A549 (cell line): ENCODE measurements at regions not wholly inside any gene's neighbourhood (a gene's known extent, or its start where the extent isn't known, plus 50 kb on each side); places are given as distances from the start of the nearest gene placed in this dataset.

Experiments
- ATAC-seq, 2 experiments: fragments of 200-7000 bp in 1 of 2; fragments of >200 bp in 1 of 2; cut with Nextera tagmentation in 1 of 2; cut with Tn5 transposase in 1 of 2; 3 replicates each; pipeline versions ENCODE4 v1.8.0 to v1.9.1; 2018 to 2020; ENCODE audit warnings: mild to moderate bottlenecking in 1 of 2, moderate library complexity in 1 of 2
- CTCF ChIA-PET: fragments of 300-600 bp; sonication (Branson Sonifier 250); formaldehyde crosslinking; extraction: SDS; loops from one replicate; lab custom pipeline; 2021; ENCODE audit warnings: antibody characterized with exemption, inconsistent platforms; lab: Yijun Ruan, JAX
- POLR2A ChIA-PET: fragments of 350-600 bp; formaldehyde crosslinking; extraction: SDS; loops from one replicate; lab custom pipeline; 2021; ENCODE audit warnings: antibody characterized with exemption, inconsistent platforms; lab: Yijun Ruan, JAX
- DNase-seq, 2 experiments: peaks; one replicate each; pipeline versions ENCODE4 v3.0.0 to v3.0.0-alpha.2; 2011 to 2016; ENCODE audit warnings: low read depth in 1 of 2, low spot score in 1 of 2
- FAIRE-seq: peaks from 2 replicates; lab custom pipeline; 2011; peaks lifted over from hg19 to GRCh38; lab: Jason Lieb, UNC
- H3K27ac ChIP-seq, 2 experiments: fragments of >200 bp; sonication (Bioruptor Twin); formaldehyde crosslinking; 3 replicates each; pipeline ENCODE4 v1.5.1; 2016 to 2017
- H3K4me1 ChIP-seq: fragments of >200 bp; sonication (Bioruptor Twin); formaldehyde crosslinking; 3 replicates; pipeline ENCODE4 v1.6.1; 2016
- H3K4me2 ChIP-seq: fragments of >200 bp; sonication (Bioruptor Twin); formaldehyde crosslinking; 3 replicates; pipeline ENCODE4 v1.6.1; 2016
- H3K4me3 ChIP-seq: fragments of >200 bp; sonication (Bioruptor Twin); formaldehyde crosslinking; 3 replicates; pipeline ENCODE4 v1.5.1; 2016
- H3K9me3 ChIP-seq: fragments of >200 bp; sonication (Bioruptor Twin); formaldehyde crosslinking; 3 replicates; pipeline ENCODE4 v1.6.1; 2016
- BCL3 ChIP-seq: fragments of >200 bp; sonication (Bioruptor Twin); formaldehyde crosslinking; IDR thresholded peaks from 3 replicates; pipeline ENCODE4 v1.6.1; 2016
- BHLHE40 ChIP-seq: IDR thresholded peaks from 2 replicates; pipeline ENCODE4 v1.6.1; 2012; ENCODE audit warnings: low read depth, low read length, inconsistent platforms
- CBX2 ChIP-seq: fragments of 200-600 bp; sonication (generic); IDR thresholded peaks from 2 replicates; pipeline ENCODE4 v1.6.1; 2016; ENCODE audit warnings: low read depth, mild to moderate bottlenecking, borderline replicate concordance
- EHMT2 ChIP-seq: fragments of 200-600 bp; sonication (generic); IDR thresholded peaks from 2 replicates; pipeline ENCODE4 v1.6.1; 2016; ENCODE audit warnings: antibody characterized with exemption, low read depth, mild to moderate bottlenecking, moderate library complexity
- EP300 ChIP-seq, 2 experiments: fragments of >200 bp; sonication (Bioruptor Twin); formaldehyde crosslinking; IDR thresholded peaks; 2 replicates in 1 of 2; 3 replicates in 1 of 2; pipeline ENCODE4 v1.6.1; 2016 to 2017
- FOSB ChIP-seq: fragments of 250-450 bp; sonication (Bioruptor Pico); IDR thresholded peaks from 2 replicates; pipeline ENCODE4 v1.5.0; 2020; ENCODE audit warnings: mild to moderate bottlenecking, moderate library complexity
- FOSL2 ChIP-seq, 2 experiments: fragments of 450-650 bp in 1 of 2; fragments of >200 bp in 1 of 2; sonication (Bioruptor Twin) in 1 of 2; formaldehyde crosslinking; IDR thresholded peaks; 2 replicates each; pipeline versions ENCODE4 v1.5.0 to v1.6.1; 2016 to 2020; ENCODE audit warnings: mild to moderate bottlenecking in 1 of 2, moderate library complexity in 1 of 2
- FOXS1 ChIP-seq: fragments of 250-450 bp; sonication (Bioruptor Pico); IDR thresholded peaks from 2 replicates; pipeline ENCODE4 v1.5.0; 2020; ENCODE audit warnings: mild to moderate bottlenecking, moderate library complexity
- HES2 ChIP-seq: fragments of >200 bp; sonication (Bioruptor Twin); formaldehyde crosslinking; IDR thresholded peaks from 2 replicates; pipeline ENCODE4 v1.6.1; 2016
- HOXB13 ChIP-seq: fragments of 250-450 bp; sonication (Bioruptor Pico); IDR thresholded peaks from 2 replicates; pipeline ENCODE4 v1.5.0; 2020; ENCODE audit warnings: low read depth, mild to moderate bottlenecking, moderate library complexity
- PBX3 ChIP-seq: IDR thresholded peaks from 2 replicates; pipeline ENCODE4 v1.6.1; 2012
- PHF8 ChIP-seq: fragments of 200-600 bp; sonication (generic); IDR thresholded peaks from 2 replicates; pipeline ENCODE4 v1.6.1; 2016; ENCODE audit warnings: low read depth, mild to moderate bottlenecking, antibody characterized with exemption, moderate library complexity, borderline replicate concordance
- RCOR1 ChIP-seq: fragments of 150-350 bp; IDR thresholded peaks from 2 replicates; pipeline ENCODE4 v1.6.1; 2014; ENCODE audit warnings: antibody characterized with exemption, low read length, low read depth
- TFCP2L1 ChIP-seq: fragments of 250-450 bp; sonication (Bioruptor Pico); IDR thresholded peaks from 2 replicates; pipeline ENCODE4 v1.5.0; 2021; ENCODE audit warnings: mild to moderate bottlenecking
- ZSCAN20 ChIP-seq: fragments of 250-450 bp; sonication (Bioruptor Pico); IDR thresholded peaks from 2 replicates; pipeline ENCODE4 v1.8.0; 2022; ENCODE audit warnings: mild to moderate bottlenecking, moderate library complexity
- WGBS: methylation state at CpG from one replicate; pipeline ENCODE4 v1.1.6; 2017; ENCODE audit errors: missing lambda C conversion rate; 5-methylcytosine and 5-hydroxymethylcytosine counted together
- TF ChIP-seq, protein P1 (sequence below): fragments of >200 bp; sonication (Bioruptor Twin); formaldehyde crosslinking; IDR thresholded peaks from 3 replicates; pipeline ENCODE4 v1.5.1; 2016
- TF ChIP-seq, protein P2 (sequence below): fragments of 150-350 bp; IDR thresholded peaks from 2 replicates; pipeline ENCODE4 v1.6.1; 2014; ENCODE audit warnings: low read depth, mild to moderate bottlenecking, low read length
- TF ChIP-seq, protein P3 (sequence below): fragments of 250-450 bp; sonication (Bioruptor Pico); IDR thresholded peaks from 2 replicates; pipeline ENCODE4 v1.5.0; 2021; ENCODE audit warnings: mild to moderate bottlenecking, moderate library complexity, borderline replicate concordance

DNA sequence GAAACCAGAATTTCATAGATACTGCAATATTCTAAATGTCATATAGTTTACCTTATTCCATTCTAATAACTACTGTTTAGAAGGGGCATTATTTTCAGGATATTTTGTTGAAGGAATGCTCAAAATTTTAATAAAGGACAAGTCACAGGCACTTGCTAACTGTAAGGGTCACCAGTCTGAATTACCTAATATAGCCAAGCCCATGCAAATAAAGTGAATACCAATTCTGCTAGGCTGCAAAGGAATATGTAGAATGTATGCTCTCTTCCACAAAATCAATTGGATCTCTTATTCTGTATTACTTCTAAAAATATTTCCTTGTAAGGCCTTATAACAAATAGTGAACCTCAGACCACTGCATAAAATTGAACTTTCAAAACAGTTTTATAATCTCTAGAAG is 52.3 kb upstream of the FAT4 start:
- ChIA-PET POLR2A (no interaction called here), CTCF (no interaction called here)
- Histone ChIP-seq H3K9me3 (no peaks in the 10 kb centered on the region), H3K4me3 (no peak overlapping the region), H3K4me1 (peaks cover 9% of the 10 kb centered on the region; the same call in 1 of the 3 replicates), H3K4me2 (no peak overlapping the region), H3K27ac (no peak overlapping the region)
- ATAC-seq (no peak), DNase-seq (no peak), FAIRE-seq (no peak)
- TF ChIP-seq BCL3 (no peak), FOXS1 (CRISPR knock-in tag) (no peak), BHLHE40 (no peak), PBX3 (no peak), HES2 (no peak), RCOR1 (no peak), TFCP2L1 (no peak), EHMT2 (no peak), HOXB13 (CRISPR knock-in tag) (no peak), EP300 (IDR thresholded peaks at IDR 0.05) (no peak), FOSL2 (IDR thresholded peaks at IDR 0.05) (no peak), FOSL2 (CRISPR knock-in tag; IDR thresholded peaks at IDR 0.05) (no peak)
- TF ChIP-seq, protein P1, sequence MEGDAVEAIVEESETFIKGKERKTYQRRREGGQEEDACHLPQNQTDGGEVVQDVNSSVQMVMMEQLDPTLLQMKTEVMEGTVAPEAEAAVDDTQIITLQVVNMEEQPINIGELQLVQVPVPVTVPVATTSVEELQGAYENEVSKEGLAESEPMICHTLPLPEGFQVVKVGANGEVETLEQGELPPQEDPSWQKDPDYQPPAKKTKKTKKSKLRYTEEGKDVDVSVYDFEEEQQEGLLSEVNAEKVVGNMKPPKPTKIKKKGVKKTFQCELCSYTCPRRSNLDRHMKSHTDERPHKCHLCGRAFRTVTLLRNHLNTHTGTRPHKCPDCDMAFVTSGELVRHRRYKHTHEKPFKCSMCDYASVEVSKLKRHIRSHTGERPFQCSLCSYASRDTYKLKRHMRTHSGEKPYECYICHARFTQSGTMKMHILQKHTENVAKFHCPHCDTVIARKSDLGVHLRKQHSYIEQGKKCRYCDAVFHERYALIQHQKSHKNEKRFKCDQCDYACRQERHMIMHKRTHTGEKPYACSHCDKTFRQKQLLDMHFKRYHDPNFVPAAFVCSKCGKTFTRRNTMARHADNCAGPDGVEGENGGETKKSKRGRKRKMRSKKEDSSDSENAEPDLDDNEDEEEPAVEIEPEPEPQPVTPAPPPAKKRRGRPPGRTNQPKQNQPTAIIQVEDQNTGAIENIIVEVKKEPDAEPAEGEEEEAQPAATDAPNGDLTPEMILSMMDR, result no peak

DNA sequence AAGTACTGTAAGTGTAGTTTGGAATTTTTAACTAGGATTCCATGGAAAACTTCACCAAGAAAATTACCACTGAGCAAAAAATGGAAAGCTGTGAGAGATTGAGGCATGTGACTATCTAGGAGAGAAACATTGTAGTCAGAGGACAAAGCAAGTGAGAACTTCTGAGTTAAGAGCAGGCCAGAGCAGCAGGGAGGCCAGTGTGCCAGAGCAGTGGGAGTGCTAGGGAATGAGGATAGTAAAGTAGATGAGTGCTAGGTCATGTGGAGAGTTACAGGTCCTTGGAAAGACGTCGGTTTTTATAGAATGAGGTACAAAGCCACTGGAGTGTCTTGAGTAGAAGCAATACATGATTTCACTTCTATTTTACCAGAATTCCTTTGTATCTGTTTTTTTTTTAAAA is 52.7 kb upstream of the FAT4 start:
- H3K4me3 ChIP-seq, result no peak overlapping the region
- POLR2A ChIA-PET, result no interaction called here
- peaks cover 5% of the 10 kb centered on the region; the same call in 1 of the 3 replicates for H3K4me1 ChIP-seq
- CTCF ChIA-PET, result no interaction called here
- WGBS, result 65% methylated on average over 2 of the region's 2 CpGs
- no peak for DNase-seq
- ATAC-seq, result no peak
- no peak for FAIRE-seq
- H3K9me3 ChIP-seq, result no peaks in the 10 kb centered on the region
- no peak for TF ChIP-seq ZSCAN20
- H3K27ac ChIP-seq, result no peak overlapping the region
- H3K4me2 ChIP-seq, result no peak overlapping the region

DNA sequence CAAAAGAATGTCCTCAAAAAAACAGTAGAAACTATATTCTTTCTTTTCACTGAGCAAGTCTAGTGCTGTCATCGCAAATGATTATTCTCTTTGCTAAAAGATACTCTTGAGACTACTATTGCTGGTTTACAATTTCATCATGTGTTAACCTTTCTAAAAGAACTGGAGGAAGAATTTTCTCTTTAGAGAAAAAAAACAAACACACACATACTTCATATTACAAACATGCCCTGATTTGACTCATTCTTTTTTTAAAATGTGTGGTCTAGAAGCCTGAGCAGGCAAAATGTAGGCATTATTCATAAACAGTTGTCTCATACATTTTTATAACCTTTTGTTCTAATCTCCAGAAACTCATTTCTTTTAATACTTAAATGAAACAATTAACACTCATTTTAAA is 60.6 kb upstream of the FAT4 start:
- ATAC-seq (no peak), FAIRE-seq (no peak), DNase-seq (no peak)
- no peak overlapping the region for H3K4me3 ChIP-seq
- TF ChIP-seq ZSCAN20, result no peak
- TF ChIP-seq, protein P2, sequence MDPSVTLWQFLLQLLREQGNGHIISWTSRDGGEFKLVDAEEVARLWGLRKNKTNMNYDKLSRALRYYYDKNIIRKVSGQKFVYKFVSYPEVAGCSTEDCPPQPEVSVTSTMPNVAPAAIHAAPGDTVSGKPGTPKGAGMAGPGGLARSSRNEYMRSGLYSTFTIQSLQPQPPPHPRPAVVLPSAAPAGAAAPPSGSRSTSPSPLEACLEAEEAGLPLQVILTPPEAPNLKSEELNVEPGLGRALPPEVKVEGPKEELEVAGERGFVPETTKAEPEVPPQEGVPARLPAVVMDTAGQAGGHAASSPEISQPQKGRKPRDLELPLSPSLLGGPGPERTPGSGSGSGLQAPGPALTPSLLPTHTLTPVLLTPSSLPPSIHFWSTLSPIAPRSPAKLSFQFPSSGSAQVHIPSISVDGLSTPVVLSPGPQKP, result no peak
- TF ChIP-seq, protein P3, sequence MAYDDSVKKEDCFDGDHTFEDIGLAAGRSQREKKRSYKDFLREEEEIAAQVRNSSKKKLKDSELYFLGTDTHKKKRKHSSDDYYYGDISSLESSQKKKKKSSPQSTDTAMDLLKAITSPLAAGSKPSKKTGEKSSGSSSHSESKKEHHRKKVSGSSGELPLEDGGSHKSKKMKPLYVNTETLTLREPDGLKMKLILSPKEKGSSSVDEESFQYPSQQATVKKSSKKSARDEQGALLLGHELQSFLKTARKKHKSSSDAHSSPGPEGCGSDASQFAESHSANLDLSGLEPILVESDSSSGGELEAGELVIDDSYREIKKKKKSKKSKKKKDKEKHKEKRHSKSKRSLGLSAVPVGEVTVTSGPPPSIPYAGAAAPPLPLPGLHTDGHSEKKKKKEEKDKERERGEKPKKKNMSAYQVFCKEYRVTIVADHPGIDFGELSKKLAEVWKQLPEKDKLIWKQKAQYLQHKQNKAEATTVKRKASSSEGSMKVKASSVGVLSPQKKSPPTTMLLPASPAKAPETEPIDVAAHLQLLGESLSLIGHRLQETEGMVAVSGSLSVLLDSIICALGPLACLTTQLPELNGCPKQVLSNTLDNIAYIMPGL, result no peak
- no peak for TF ChIP-seq RCOR1
- TF ChIP-seq CBX2, result no peak
- no peak for TF ChIP-seq FOSB
- no peak for TF ChIP-seq PHF8
- ChIA-PET CTCF (no interaction called here), POLR2A (no interaction called here)
- H3K9me3 ChIP-seq, result no peaks in the 10 kb centered on the region
- H3K27ac ChIP-seq, result no peak overlapping the region
- 69% methylated on average over 1 of the region's 1 CpG for WGBS
- no peaks in the 10 kb centered on the region for H3K4me1 ChIP-seq
- H3K4me2 ChIP-seq, result no peak overlapping the region
